ENCODE measurements at regions not wholly inside any gene's neighbourhood (a gene's known extent, or its start where the extent isn't known, plus 50 kb on each side); places are given as distances from the start of the nearest gene placed in this dataset.

DNA sequence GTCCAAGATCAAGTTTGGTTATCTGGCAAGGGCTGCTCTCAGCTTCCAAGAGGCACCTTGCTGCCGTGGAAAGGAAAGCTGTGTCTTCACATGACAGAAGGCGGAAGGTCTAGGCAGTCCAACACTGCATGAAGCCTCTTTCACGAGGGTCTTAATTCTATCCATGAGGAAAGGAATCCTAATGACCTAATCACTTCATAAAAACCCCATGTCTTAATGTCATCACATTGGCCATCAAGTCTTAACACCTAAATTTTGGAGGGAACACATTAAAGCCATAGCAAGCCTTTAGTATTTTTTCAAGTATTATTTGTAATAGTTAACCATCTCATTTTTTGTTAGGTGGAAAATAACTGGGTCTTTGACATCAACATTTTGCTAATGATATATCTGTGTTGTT lies 858.3 kb downstream of the FLRT2 start:
- Histone ChIP-seq H3K4me3 (no peak overlapping the region), H3K27me3 (replicated peaks in 1 of 2; ENCODE audit: control insufficient read depth in 2 of 2, insufficient read depth in 2 of 2, low read length in 1 of 2) (no peaks in the 10 kb centered on the region), H3K36me3 (ENCODE audit: control insufficient read depth in 2 of 2, insufficient read depth in 2 of 2, low read length in 1 of 2) (no peaks in the 10 kb centered on the region), H3K4me1 (ENCODE audit: control insufficient read depth, insufficient read depth, low read length) (no peaks in the 10 kb centered on the region), H3K4me2 (ENCODE audit: control insufficient read depth, insufficient read depth) (no peak overlapping the region), H3K79me2 (ENCODE audit: control insufficient read depth, insufficient read depth, low read length) (no peaks in the 10 kb centered on the region), H4K20me1 (ENCODE audit: control insufficient read depth, insufficient read depth) (no peaks in the 10 kb centered on the region), H3K27ac (ENCODE audit: control insufficient read depth, insufficient read depth) (no peak overlapping the region), H3K9me3 (replicated peaks; ENCODE audit: control insufficient read depth, insufficient read depth, low read length) (no peaks in the 10 kb centered on the region), H3K9ac (ENCODE audit: control insufficient read depth, insufficient read depth, low read length) (no peak overlapping the region), H2AFZ (ENCODE audit: control insufficient read depth, low read depth, low read length) (no peak overlapping the region)
- 10% methylated on average over 3 of the region's 3 CpGs for WGBS (ENCODE audit: insufficient coverage, insufficient replicate concordance, low lambda C conversion rate, missing lambda C conversion rate)
- ChIA-PET POLR2A (no interaction called here), CTCF (no interaction called here), SMC1A (ENCODE audit: uncharacterized antibody, unreplicated experiment) (no interaction called here), RAD21 (ENCODE audit: unreplicated experiment) (no interaction called here)
- no TSS peak for BruUV-seq (replicated peaks)
- FAIRE-seq (no peak), DNase-seq (ENCODE audit: low read depth, low spot score) (no peak), ATAC-seq (no peak)
- TF ChIP-seq CBFB (IDR thresholded peaks at IDR 0.05; ENCODE audit: low read depth), result no peak
- no peak for TF ChIP-seq CREM (IDR thresholded peaks at IDR 0.05; ENCODE audit: low read depth)
- TF ChIP-seq SREBF1 (IDR thresholded peaks at IDR 0.05; ENCODE audit: low read length), result no peak
- in situ Hi-C loops (cut with MboI) (no loop called here), intact Hi-C loops (cut with micrococcal nuclease; ENCODE audit: unreplicated experiment) (no loop called here)

DNA sequence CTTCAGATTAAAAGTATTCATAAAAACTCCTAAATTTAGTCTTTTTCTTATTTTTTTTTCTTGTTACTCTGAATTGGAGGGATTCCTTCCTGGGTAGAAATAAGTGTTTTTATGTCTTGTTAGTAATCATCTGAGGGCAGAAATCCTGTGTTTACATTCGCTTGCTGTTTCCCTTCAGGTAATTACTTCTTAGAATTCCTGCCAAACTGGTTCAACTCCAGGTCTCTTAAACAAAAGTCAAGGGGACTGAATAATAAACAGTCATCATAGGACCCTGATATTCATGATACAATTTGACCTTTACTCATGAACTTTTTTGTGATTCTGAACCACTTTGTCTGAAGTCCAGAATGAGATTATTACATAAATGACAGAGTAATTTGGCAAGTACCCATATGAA lies 843.9 kb downstream of the FLRT2 start:
- H3K36me3 ChIP-seq (ENCODE audit: control insufficient read depth in 2 of 2, insufficient read depth in 2 of 2, low read length in 1 of 2), result no peaks in the 10 kb centered on the region
- no peak for FAIRE-seq
- no peaks in the 10 kb centered on the region; the same call in 2 of the 3 replicates for H3K9me3 ChIP-seq (replicated peaks; ENCODE audit: control insufficient read depth, insufficient read depth, low read length)
- H3K4me2 ChIP-seq (ENCODE audit: control insufficient read depth, insufficient read depth), result no peak overlapping the region
- ChIA-PET CTCF (no interaction called here), RAD21 (ENCODE audit: unreplicated experiment) (no interaction called here), SMC1A (ENCODE audit: uncharacterized antibody, unreplicated experiment) (no interaction called here), POLR2A (no interaction called here)
- in situ Hi-C loops (cut with MboI) (no loop called here), intact Hi-C loops (cut with micrococcal nuclease; ENCODE audit: unreplicated experiment) (no loop called here)
- no peak for ATAC-seq
- H3K27ac ChIP-seq (ENCODE audit: control insufficient read depth, insufficient read depth), result no peak overlapping the region
- no peak overlapping the region for H3K4me3 ChIP-seq
- 0% methylated on average over 1 of the region's 1 CpG for WGBS (ENCODE audit: insufficient coverage, insufficient replicate concordance, low lambda C conversion rate, missing lambda C conversion rate)
- no TSS peak for BruUV-seq (replicated peaks)
- H3K4me1 ChIP-seq (ENCODE audit: control insufficient read depth, insufficient read depth, low read length), result no peaks in the 10 kb centered on the region
- TF ChIP-seq HCFC1 (IDR thresholded peaks at IDR 0.05; ENCODE audit: low read length) (no peak), SMAD5 (IDR thresholded peaks at IDR 0.05; ENCODE audit: low read depth) (no peak), JUNB (IDR thresholded peaks at IDR 0.05) (no peak), KAT2A (conservative IDR thresholded peaks at IDR 0.05; ENCODE audit: control insufficient read depth, low read depth, low read length) (no peak), SREBF1 (IDR thresholded peaks at IDR 0.05; ENCODE audit: low read length) (no peak), ZBTB4 (CRISPR knock-in tag; IDR thresholded peaks at IDR 0.05) (no peak), GATAD2B (conservative IDR thresholded peaks at IDR 0.05; ENCODE audit: low read depth) (no peak), BACH1 (IDR thresholded peaks at IDR 0.05; ENCODE audit: borderline replicate concordance) (no peak), POLR2A (IDR thresholded peaks at IDR 0.05; ENCODE audit: low read depth, low read length) (no peak)
- TF ChIP-seq, protein P1, sequence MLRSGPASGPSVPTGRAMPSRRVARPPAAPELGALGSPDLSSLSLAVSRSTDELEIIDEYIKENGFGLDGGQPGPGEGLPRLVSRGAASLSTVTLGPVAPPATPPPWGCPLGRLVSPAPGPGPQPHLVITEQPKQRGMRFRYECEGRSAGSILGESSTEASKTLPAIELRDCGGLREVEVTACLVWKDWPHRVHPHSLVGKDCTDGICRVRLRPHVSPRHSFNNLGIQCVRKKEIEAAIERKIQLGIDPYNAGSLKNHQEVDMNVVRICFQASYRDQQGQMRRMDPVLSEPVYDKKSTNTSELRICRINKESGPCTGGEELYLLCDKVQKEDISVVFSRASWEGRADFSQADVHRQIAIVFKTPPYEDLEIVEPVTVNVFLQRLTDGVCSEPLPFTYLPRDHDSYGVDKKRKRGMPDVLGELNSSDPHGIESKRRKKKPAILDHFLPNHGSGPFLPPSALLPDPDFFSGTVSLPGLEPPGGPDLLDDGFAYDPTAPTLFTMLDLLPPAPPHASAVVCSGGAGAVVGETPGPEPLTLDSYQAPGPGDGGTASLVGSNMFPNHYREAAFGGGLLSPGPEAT (IDR thresholded peaks at IDR 0.05; ENCODE audit: low read depth), result no peak
- no peaks in the 10 kb centered on the region for H4K20me1 ChIP-seq (ENCODE audit: control insufficient read depth, insufficient read depth)
- no peak for DNase-seq (ENCODE audit: low read depth, low spot score)
- no peak overlapping the region for H3K9ac ChIP-seq (ENCODE audit: control insufficient read depth, insufficient read depth, low read length)
- H3K79me2 ChIP-seq (ENCODE audit: control insufficient read depth, insufficient read depth, low read length), result no peaks in the 10 kb centered on the region
- no peaks in the 10 kb centered on the region for H3K27me3 ChIP-seq (replicated peaks in 1 of 2; ENCODE audit: control insufficient read depth in 2 of 2, insufficient read depth in 2 of 2, low read length in 1 of 2)
- no peak overlapping the region for H2AFZ ChIP-seq (ENCODE audit: control insufficient read depth, low read depth, low read length)
